Hepatocyte (in vitro differentiated cells): ENCODE measurements at regions not wholly inside any gene's neighbourhood (a gene's known extent, or its start where the extent isn't known, plus 50 kb on each side); places are given as distances from the start of the nearest gene placed in this dataset.
A peak's percentile ranks its signal among the peaks of the same experiment; 100 is the strongest.

Experiments used
- DNase-seq: peaks from one replicate; pipeline ENCODE4 v3.0.0-alpha.2; 2016; ENCODE audit warnings: low spot score
- H2AFZ ChIP-seq: fragments of 200-600 bp; sonication (generic); 2 replicates; pipeline ENCODE4 v1.6.0; 2016; ENCODE audit warnings: antibody characterized with exemption, mild to moderate bottlenecking
- H3K27ac ChIP-seq: fragments of 200-600 bp; sonication (generic); 2 replicates; pipeline ENCODE4 v1.5.1; 2016; ENCODE audit warnings: mild to moderate bottlenecking
- H3K27me3 ChIP-seq: fragments of 200-600 bp; sonication (generic); 2 replicates; pipeline ENCODE4 v1.6.1; 2016
- H3K36me3 ChIP-seq: fragments of 200-600 bp; sonication (generic); replicated peaks from 2 replicates; pipeline ENCODE4 v1.5.1; 2016; ENCODE audit warnings: low read depth; ENCODE audit not compliant: insufficient read depth
- H3K4me1 ChIP-seq: fragments of 200-600 bp; sonication (generic); 2 replicates; pipeline ENCODE4 v1.5.1; 2016; ENCODE audit warnings: mild to moderate bottlenecking, moderate library complexity; ENCODE audit not compliant: insufficient read depth
- H3K4me2 ChIP-seq: fragments of 200-600 bp; sonication (generic); 2 replicates; pipeline ENCODE4 v1.6.0; 2016
- H3K4me3 ChIP-seq: fragments of 200-600 bp; sonication (generic); 2 replicates; pipeline ENCODE4 v1.5.1; 2016; ENCODE audit warnings: mild to moderate bottlenecking
- H3K79me2 ChIP-seq: fragments of 200-600 bp; sonication (generic); 2 replicates; pipeline ENCODE4 v1.6.0; 2017; ENCODE audit warnings: mild to moderate bottlenecking
- H3K9me2 ChIP-seq: fragments of 200-600 bp; sonication (generic); replicated peaks from 2 replicates; pipeline ENCODE4 v1.6.0; 2017; ENCODE audit warnings: mild to moderate bottlenecking; ENCODE audit not compliant: insufficient read depth
- H3K9me3 ChIP-seq: fragments of 200-600 bp; sonication (generic); 2 replicates; pipeline ENCODE4 v1.5.1; 2016; ENCODE audit warnings: low read depth, mild to moderate bottlenecking
- H4K20me1 ChIP-seq: fragments of 200-600 bp; sonication (generic); 2 replicates; pipeline ENCODE4 v1.6.0; 2016; ENCODE audit warnings: mild to moderate bottlenecking; ENCODE audit not compliant: insufficient read depth, poor library complexity, severe bottlenecking
- EZH2 ChIP-seq: fragments of 200-600 bp; sonication (generic); IDR thresholded peaks from 2 replicates; pipeline ENCODE4 v1.6.1; 2016; ENCODE audit warnings: antibody characterized with exemption, mild to moderate bottlenecking, borderline replicate concordance
- EZH2phosphoT487 ChIP-seq: fragments of 200-600 bp; sonication (generic); IDR thresholded peaks from one replicate; pipeline ENCODE4 v1.6.1; 2018; ENCODE audit warnings: antibody characterized with exemption, mild to moderate bottlenecking, low read depth, moderate library complexity; ENCODE audit not compliant: unreplicated experiment, severe bottlenecking
- WGBS: methylation state at CpG from one replicate; pipeline ENCODE4 v1.1.6; 2016; ENCODE audit warnings: low lambda C conversion rate; ENCODE audit errors: missing lambda C conversion rate; 5-methylcytosine and 5-hydroxymethylcytosine counted together
- TF ChIP-seq, protein P1 (sequence below): fragments of 200-600 bp; sonication (generic); IDR thresholded peaks from 2 replicates; pipeline ENCODE4 v1.5.1; 2016; ENCODE audit warnings: antibody characterized with exemption, mild to moderate bottlenecking; ENCODE audit not compliant: poor library complexity

DNA sequence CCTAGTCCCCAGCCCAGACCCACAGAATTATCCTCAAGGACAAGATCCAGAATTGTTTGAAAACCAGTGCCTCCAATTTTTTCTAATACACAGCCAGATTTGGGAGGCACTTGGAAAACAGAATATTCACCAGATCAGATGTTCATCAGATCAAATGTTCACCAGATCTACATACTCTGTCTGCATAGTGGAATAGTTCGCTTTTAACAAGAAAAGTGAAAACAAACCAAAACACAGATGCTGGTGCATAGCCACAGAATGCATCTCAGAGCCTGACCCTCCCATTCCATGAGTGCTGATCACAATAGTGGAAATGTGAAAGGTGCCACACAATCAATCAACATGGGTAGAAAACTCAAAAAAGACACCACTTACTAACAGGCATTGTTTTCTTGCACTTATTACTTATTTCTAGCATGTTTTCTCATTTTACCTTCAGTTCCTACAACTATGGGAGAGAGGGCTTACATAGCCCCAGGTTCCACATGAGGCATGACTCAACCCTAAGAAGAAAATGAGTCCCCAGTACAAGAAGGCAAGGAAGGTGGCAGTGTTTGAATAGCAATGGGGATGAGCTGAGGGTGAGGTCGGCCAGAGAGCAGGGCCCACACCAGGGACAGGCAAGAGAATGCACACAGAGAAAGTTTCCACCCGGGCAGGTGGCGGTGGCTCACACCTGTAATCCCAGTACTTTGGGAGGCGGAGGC lies 432.7 kb upstream of the NFE2L3 start:
- no peak overlapping the region for H3K4me3 ChIP-seq
- TF ChIP-seq EZH2phosphoT487 (no peak), EZH2 (no peak)
- TF ChIP-seq, protein P1, sequence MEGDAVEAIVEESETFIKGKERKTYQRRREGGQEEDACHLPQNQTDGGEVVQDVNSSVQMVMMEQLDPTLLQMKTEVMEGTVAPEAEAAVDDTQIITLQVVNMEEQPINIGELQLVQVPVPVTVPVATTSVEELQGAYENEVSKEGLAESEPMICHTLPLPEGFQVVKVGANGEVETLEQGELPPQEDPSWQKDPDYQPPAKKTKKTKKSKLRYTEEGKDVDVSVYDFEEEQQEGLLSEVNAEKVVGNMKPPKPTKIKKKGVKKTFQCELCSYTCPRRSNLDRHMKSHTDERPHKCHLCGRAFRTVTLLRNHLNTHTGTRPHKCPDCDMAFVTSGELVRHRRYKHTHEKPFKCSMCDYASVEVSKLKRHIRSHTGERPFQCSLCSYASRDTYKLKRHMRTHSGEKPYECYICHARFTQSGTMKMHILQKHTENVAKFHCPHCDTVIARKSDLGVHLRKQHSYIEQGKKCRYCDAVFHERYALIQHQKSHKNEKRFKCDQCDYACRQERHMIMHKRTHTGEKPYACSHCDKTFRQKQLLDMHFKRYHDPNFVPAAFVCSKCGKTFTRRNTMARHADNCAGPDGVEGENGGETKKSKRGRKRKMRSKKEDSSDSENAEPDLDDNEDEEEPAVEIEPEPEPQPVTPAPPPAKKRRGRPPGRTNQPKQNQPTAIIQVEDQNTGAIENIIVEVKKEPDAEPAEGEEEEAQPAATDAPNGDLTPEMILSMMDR, result no peak
- H3K27me3 ChIP-seq, result no peaks in the 10 kb centered on the region
- 89% methylated on average over 5 of the region's 5 CpGs for WGBS
- H3K27ac ChIP-seq, result no peak overlapping the region
- H3K4me1 ChIP-seq, result no peaks in the 10 kb centered on the region
- no peak for DNase-seq
- no peaks in the 10 kb centered on the region for H3K36me3 ChIP-seq
- H3K9me3 ChIP-seq, result no peaks in the 10 kb centered on the region
- no peak overlapping the region for H2AFZ ChIP-seq
- no peaks in the 10 kb centered on the region for H3K9me2 ChIP-seq
- no peaks in the 10 kb centered on the region for H3K79me2 ChIP-seq
- H3K4me2 ChIP-seq, result no peak overlapping the region
- H4K20me1 ChIP-seq, result no peaks in the 10 kb centered on the region

GRCh38 chr7:25720427-25720826 lies 431.6 kb upstream of the NFE2L3 start:
- no peaks in the 10 kb centered on the region for H3K79me2 ChIP-seq
- H4K20me1 ChIP-seq, result no peaks in the 10 kb centered on the region
- DNase-seq, result no peak
- H3K9me3 ChIP-seq, result no peaks in the 10 kb centered on the region
- no peaks in the 10 kb centered on the region for H3K36me3 ChIP-seq
- H3K27ac ChIP-seq, result no peak overlapping the region
- WGBS, result 57% methylated on average over 2 of the region's 2 CpGs
- H3K4me1 ChIP-seq, result no peaks in the 10 kb centered on the region
- no peak overlapping the region for H2AFZ ChIP-seq
- H3K27me3 ChIP-seq, result no peaks in the 10 kb centered on the region
- TF ChIP-seq EZH2phosphoT487 (no peak), EZH2 (no peak)
- TF ChIP-seq, protein P1, result peak; percentile 29
- no peaks in the 10 kb centered on the region for H3K9me2 ChIP-seq
- H3K4me2 ChIP-seq, result no peak overlapping the region
- H3K4me3 ChIP-seq, result no peak overlapping the region

DNA sequence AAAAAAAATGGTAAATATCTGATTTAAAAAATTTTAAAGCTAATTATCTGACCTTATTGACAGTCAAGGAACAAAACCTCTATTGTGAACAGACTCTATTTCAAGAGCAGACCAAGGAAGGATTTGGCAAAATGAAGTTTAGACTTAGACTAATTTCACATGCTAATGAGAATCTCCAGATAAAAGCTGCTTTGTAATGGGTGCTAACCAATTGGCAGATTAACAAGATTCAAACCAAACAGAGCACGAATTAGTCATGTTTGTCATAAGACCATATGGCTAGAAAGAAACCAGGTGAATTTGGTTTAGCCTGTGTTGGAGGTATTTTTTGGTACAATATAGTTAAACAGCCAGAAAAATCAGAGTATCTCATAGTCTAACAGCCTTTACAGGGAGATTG lies 429.1 kb upstream of the NFE2L3 start:
- TF ChIP-seq EZH2phosphoT487, result no peak
- no peak for TF ChIP-seq EZH2
- TF ChIP-seq, protein P1, result no peak
- Histone ChIP-seq H3K27me3 (no peaks in the 10 kb centered on the region), H3K4me1 (no peaks in the 10 kb centered on the region), H3K4me3 (no peak overlapping the region), H2AFZ (no peak overlapping the region), H3K9me2 (no peaks in the 10 kb centered on the region), H3K9me3 (no peaks in the 10 kb centered on the region), H3K27ac (no peak overlapping the region), H4K20me1 (no peaks in the 10 kb centered on the region), H3K36me3 (no peaks in the 10 kb centered on the region), H3K79me2 (no peaks in the 10 kb centered on the region), H3K4me2 (no peak overlapping the region)
- WGBS, result 30% methylated on average over 1 of the region's 1 CpG
- DNase-seq, result no peak
